ENCODE measurements at regions not wholly inside any gene's neighbourhood (a gene's known extent, or its start where the extent isn't known, plus 50 kb on each side); places are given as distances from the start of the nearest gene placed in this dataset.

GRCh38 chr5:145198525-145199260 is 636.4 kb downstream of the PRELID2 start:
- ATAC-seq (no peak), DNase-seq (ENCODE audit: extremely low read depth in 1 of 4, low spot score in 3 of 4) (no peak), FAIRE-seq (no peak)
- no peak for TF ChIP-seq ETS1 (conservative IDR thresholded peaks at IDR 0.05; ENCODE audit: control insufficient read depth, low read depth, low read length)
- TF ChIP-seq, protein P1, sequence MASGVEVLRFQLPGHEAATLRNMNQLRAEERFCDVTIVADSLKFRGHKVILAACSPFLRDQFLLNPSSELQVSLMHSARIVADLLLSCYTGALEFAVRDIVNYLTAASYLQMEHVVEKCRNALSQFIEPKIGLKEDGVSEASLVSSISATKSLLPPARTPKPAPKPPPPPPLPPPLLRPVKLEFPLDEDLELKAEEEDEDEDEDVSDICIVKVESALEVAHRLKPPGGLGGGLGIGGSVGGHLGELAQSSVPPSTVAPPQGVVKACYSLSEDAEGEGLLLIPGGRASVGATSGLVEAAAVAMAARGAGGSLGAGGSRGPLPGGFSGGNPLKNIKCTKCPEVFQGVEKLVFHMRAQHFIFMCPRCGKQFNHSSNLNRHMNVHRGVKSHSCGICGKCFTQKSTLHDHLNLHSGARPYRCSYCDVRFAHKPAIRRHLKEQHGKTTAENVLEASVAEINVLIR (CRISPR knock-in tag; IDR thresholded peaks at IDR 0.05): no peak
- no peak for TF ChIP-seq AFF1 (IDR thresholded peaks at IDR 0.05; ENCODE audit: low read depth in 1 of 2, partially characterized antibody in 2 of 2)
- no peak for TF ChIP-seq NRF1 (conservative IDR thresholded peaks at IDR 0.05 in 1 of 2, IDR thresholded peaks at IDR 0.05 in 1 of 2)
- no peak for TF ChIP-seq ZNF79 (CRISPR knock-in tag; IDR thresholded peaks at IDR 0.05; ENCODE audit: low read depth)
- TF ChIP-seq ESRRA (IDR thresholded peaks at IDR 0.05; ENCODE audit: borderline replicate concordance, low read depth): no peak
- no peak for TF ChIP-seq RNF219 (CRISPR knock-in tag; IDR thresholded peaks at IDR 0.05)
- TF ChIP-seq POLR2B (IDR thresholded peaks at IDR 0.05; ENCODE audit: low read depth, partially characterized antibody): no peak
- TF ChIP-seq ZNF830 (CRISPR knock-in tag; IDR thresholded peaks at IDR 0.05): no peak
- H3K4me2 ChIP-seq (ENCODE audit: insufficient read depth, low read length): no peak overlapping the region
- no peak overlapping the region for H3K9ac ChIP-seq (ENCODE audit: insufficient read depth in 1 of 2, low read depth in 2 of 2, low read length in 2 of 2)
- WGBS (ENCODE audit: insufficient coverage, low coverage, missing lambda C conversion rate): 0% methylated on average over 1 of the region's 1 CpG
- H3K4me3 ChIP-seq: no peak overlapping the region
- no peak overlapping the region for H2AFZ ChIP-seq (ENCODE audit: low read depth, low read length)
- H3K4me1 ChIP-seq (replicated peaks in 1 of 2; ENCODE audit: control insufficient read depth in 2 of 2, insufficient read depth in 2 of 2, low read length in 2 of 2): no peaks in the 10 kb centered on the region
- no peaks in the 10 kb centered on the region for H3K27me3 ChIP-seq (ENCODE audit: control insufficient read depth in 2 of 2, insufficient read depth in 2 of 2, low read length in 2 of 2)
- POLR2A ChIA-PET: no interaction called here
- no peaks in the 10 kb centered on the region for H3K9me1 ChIP-seq (ENCODE audit: control insufficient read depth, insufficient read depth, low read length)
- no peaks in the 10 kb centered on the region for H3K36me3 ChIP-seq (ENCODE audit: control insufficient read depth, insufficient read depth, low read length)
- CTCF ChIA-PET (ENCODE audit: low intra/inter-chr PET ratio): no interaction called here
- in situ Hi-C loops (cut with MboI): no loop called here
- intact Hi-C loops (cut with micrococcal nuclease): no loop called here
- no peak overlapping the region for H3K27ac ChIP-seq (ENCODE audit: extremely low read depth, low read depth, low read length)
- no peaks in the 10 kb centered on the region for H3K9me3 ChIP-seq (replicated peaks; ENCODE audit: control insufficient read depth, insufficient read depth, low read depth, low read length)
- H4K20me1 ChIP-seq (replicated peaks; ENCODE audit: control insufficient read depth, insufficient read depth, low read length): no peaks in the 10 kb centered on the region
- no peaks in the 10 kb centered on the region for H3K79me2 ChIP-seq (ENCODE audit: control insufficient read depth, insufficient read depth, low read length)
- no TSS peak for BruUV-seq (replicated peaks)

Measured in K562 (cell line).